Activated CD4-positive, CD25-positive, alpha-beta regulatory T cell treated with anti-CD3 and anti-CD28 coated beads, Interleukin-2, amount 50 U/mL, for 16 hours (primary cell): ENCODE measurements at regions not wholly inside any gene's neighbourhood (a gene's known extent, or its start where the extent isn't known, plus 50 kb on each side); places are given as distances from the start of the nearest gene placed in this dataset.
"Not testable (repeated sequence)": the region's sequence is repeated elsewhere in the genome, so short reads cannot be mapped to it uniquely, and the experiment has no call there.

Experiments used
- DNase-seq: peaks from one replicate; pipeline ENCODE4 v3.0.0-alpha.2; 2020; ENCODE audit warnings: low read depth, low spot score

DNA sequence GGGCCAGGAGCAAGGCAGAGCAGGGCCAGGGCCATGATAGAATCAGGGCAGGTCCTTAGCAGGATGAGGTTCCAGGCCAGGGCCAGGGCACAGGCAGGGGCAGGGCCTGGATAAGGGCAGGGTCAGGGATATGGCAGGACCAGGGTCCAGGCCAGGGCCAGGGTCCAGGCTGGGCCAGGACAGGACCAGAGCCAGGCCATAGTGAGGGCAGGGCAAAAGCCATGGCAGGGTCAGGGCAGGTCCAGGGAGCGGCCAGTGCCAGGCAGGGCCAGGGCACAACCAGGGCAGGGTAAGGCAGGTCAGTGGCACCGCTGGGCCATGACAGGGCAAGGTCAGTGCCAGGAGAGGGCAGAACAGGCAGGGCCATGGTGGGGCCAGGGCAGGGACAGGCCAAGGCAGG is 152.2 kb downstream of the LIPI start:
- no peak for DNase-seq

DNA sequence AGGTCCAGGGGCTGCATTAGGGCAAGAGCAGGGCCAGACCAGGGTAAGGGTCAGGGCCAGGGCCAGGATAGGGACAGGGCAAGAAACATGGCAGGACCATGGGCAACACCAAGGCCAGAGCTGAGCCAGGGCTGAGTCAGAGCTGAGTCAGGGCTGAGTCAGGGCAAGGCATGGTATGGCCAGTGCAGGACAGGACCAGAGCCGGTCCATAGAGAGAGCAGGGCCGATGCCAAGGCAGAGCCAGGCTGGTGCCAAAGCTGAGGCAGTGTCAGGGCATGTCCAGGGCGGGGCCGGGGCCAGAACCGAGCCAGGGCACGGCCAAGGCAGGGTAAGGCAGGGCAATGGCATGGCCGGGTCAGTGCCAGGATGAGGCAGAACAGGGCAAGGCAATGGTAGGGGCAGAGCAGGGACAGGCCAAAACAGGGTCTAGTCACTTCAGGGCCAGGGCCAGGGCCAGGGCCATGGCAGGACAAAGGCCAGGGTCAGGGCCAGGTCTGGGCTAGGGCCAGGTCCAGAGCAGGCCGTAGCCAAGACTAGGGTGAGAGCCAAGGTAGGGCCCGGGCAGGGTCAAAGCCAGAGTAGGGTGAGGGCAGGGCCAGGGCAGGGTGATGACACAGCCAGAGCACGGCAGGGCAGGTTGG is 152.8 kb downstream of the LIPI start:
- not testable (repeated sequence) for DNase-seq

DNA sequence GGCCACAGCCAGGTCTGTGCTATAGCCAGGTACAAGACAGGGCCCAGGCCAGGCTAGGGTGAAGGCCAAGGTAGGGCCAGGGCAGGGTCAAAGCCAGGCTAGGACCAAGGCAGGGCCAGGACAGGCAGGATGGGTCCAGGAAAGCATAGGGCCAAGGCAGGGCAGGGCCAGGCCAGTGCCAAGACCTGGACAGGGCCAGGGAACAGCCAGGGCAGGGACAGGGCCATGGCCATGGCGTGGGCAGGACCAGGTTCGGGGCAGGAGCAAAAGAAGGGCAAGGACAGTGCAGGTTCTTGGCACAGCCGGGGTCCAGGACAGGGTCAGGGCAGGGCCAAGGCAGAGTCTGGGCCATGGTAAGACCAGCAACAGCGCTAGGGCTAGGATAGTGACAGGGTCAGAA is 153.4 kb downstream of the LIPI start:
- no peak for DNase-seq

- no peak for DNase-seq
These were observed 154.0 kb downstream of the LIPI start for GRCh38 chr21:14056771-14057191.

- DNase-seq, result not testable (repeated sequence)
These were observed 154.8 kb downstream of the LIPI start for GRCh38 chr21:14055746-14056515.

DNA sequence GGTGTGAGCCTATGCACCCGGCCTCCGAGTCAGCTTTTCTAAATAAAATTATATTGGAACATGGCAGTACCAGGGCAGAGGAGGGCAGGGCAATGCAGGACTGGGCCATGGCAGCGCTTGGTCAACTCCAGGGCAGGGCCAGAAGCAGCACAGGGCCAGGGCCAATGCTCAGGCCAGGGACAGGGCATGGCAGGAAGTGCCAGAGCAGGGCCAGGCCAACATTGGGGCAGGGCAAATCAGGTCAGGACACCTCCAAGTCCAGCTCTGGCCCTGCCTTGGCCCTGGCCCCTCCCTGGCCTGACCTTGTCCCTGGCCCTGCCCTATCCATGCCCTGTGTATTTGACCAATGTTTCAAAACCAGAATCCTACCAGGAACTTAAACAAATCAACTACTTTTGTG is 156.1 kb downstream of the LIPI start:
- DNase-seq, result no peak

GRCh38 chr21:14050121-14050520 is 160.6 kb downstream of the LIPI start:
- no peak for DNase-seq

DNA sequence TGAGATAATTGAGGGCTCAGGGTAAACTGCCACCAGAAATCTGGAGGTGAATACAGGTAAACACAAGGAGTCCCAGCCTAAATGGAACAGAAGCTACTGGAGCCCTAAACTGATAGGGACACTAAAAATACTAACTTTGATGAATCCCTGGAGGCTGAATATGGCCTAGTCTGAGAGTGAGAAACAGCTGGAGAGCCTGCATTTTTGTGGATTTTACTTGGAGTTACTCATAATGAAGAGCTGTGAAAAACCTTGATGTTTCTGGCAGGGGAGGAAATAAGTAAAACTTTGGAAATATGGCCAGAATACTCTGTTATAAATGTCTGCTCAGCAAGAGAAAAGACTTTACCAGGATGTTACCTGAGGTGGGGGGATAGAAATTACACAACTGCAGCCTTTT is 164.4 kb downstream of the LIPI start:
- no peak for DNase-seq

DNA sequence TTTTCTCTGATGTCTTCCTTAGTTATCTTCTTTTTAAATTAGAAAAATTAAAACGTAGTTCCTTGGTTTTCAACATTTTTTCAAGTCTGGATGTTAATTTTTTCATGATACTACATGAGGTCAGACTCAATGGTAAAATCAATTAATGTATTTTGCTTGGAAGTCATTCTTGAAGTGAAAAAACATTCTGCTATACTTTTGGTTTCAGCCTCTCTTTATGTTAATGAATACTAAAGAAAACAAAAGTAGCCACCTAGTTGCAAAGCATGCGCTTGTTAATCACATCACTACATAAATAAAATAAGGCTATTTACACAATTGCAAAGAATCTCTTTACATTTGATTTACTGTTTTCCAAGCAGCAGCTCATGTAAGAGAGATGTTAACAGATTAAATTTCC is 170.4 kb downstream of the LIPI start:
- no peak for DNase-seq

GRCh38 chr21:14028619-14029018 is 182.1 kb downstream of the LIPI start:
- not testable (repeated sequence) for DNase-seq

DNA sequence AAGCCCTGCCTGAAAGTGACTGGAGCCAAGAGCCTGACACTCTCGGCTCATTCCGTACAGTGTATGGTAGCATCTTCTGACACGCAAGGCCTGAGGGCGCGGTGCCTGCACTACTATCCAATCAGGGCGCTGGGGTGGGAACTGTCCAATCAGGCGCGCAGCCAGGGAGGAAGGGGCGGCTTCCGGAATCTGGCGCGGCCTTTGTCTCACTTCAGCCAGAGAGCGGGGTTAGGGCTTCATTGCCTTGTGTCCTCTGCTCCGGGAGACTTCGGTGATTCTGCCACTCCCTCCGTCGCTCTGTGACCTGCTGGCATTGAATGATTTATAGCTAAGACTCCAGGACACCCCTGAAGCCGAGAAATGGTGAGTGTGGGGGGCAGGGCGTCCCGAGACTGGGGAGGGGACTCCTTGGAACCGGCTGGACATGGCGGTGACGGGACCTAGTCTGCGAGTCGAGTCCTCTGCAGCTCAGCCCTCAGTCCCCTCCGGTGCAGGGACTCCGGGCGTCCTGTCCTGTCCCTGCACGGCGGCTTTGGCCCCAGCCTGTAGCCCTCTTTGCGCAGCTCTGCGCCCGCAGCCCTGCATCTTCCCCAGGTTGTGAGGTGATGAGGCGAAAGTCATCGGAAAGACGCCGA is 183.4 kb downstream of the LIPI start:
- DNase-seq, result peak; percentile 74

DNA sequence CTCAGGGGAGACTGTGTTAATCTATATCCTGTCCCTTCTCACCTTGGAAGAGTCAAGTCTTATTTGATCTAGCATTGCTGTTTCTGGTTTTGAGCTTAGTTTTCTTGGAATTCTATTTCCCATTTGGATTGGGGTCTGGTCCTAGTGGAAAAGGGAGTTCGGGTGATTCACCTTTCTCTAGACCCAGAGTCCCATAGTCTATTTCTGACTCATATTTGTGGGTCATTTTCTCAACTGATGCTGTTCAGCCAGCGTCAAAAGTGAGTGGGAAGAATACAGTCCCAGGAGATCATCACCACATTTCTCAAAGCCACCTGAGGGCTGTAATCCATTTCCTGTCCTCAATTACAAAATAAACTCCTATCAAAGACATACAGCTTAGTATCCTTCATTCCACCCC is 190.6 kb downstream of the LIPI start:
- DNase-seq, result not testable (repeated sequence)

GRCh38 chr21:14015841-14016240 is 194.9 kb downstream of the LIPI start:
- DNase-seq, result not testable (repeated sequence)

DNA sequence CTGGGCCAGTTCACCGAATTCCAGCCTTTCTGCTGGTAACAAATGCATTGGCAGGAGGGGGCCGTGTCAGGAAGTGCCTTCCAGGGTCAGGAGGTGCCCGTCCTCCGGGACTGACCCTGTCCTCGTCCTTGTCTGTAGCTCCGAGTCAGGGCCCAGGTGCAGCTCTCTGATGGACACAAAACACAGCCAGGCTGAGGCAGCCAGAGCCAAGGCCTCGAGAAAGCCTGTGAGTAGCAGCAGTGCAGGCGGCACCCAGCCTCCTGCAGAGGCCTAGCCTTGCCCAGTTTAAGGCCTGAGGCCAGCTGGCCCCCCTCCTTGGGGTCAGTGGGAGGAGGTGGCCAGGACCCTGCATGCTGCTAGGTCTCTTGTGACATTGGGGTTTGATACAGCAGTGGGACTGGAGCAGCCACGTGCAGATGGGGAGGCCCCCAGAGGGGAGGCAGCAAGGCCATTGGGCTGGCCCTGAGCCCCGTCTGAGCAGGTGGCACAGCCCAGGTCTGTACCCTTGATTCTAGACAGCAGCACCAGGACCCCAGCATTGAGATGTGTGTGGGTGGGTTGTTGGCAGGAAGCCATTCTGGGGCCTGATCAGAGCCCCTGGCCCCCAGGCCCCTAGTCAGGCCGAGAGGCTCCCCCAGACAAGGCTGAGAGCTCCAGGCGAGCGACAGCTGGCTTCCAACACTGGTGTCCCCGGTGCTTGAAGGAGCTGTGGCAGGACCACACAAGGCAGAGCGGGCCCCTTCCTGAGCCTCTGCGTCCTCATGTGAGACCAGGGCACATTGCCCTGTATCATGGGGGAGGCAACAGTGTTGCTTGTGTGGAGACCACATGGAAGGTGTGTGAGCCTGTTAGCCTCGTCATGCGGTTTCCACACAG is 196.9 kb downstream of the LIPI start:
- not testable (repeated sequence) for DNase-seq

DNA sequence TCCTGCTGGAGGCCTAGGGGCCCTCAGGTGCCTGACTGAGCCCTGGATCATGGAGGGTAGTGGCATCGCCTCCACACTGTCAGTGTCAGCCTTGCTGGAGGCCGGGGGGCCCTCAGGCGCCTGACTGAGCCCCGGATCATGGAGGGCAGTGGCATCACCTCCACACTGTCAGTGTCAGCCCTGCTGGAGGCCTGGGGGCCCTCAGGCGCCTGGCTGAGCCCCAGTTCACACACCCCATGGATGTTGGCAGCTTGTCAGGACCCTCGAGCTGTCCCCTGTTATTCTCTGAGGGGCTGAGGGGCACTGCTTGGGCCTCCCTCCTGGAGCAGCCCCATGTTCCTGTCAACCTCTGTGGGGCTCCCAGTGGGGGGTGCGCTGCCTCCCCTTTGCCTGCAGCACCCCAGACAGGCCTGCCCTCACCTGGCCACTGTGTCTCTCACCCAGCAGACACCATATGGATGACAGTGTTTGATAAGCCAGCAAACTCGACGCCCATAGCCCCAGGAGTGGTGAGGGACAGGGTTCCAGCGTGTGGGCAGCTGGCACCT is 197.6 kb downstream of the LIPI start:
- no peak for DNase-seq

DNA sequence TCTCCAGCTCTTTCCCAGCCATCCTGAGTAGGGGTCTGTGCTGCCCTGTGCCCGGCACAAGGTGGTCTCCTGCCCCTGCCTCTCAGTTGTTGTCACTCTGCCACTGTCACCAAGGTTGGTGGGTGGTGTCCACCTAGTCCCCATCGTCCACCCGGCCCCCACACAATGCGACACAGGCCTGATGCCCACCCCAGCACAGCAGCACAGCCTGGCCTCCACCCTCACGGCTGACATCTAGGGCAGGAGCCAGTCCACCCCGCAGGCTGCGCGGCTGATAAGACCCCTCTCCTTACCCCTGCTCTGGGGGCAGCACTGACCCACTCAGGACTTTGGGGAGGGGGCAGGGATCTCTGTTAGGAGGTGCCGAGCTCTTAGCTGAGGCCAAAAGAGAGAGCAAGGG is 198.3 kb downstream of the LIPI start:
- DNase-seq, result no peak

DNA sequence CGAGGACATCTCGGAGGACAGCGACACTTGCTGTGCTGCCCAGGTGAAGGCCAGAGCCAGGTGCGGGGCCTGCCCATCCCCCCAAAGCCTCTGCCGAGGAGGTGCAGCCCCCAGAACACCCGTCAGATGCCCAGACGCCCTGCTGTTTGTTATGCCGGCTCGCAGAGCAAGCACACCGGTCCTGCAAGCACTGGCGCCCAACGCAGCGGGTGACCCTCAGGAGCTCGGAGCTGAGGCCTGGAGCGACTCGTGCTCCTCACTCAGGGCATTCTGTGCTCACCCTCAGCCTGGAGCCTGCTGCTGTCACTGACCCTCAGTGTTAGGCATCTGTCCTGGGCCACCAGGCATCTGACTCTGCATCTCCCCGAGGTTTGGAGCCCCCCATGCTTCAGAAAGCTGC is 199.0 kb downstream of the LIPI start:
- not testable (repeated sequence) for DNase-seq

GRCh38 chr21:14011149-14011548 is 199.6 kb downstream of the LIPI start:
- not testable (repeated sequence) for DNase-seq

GRCh38 chr21:14010729-14011128 is 200.0 kb downstream of the LIPI start:
- no peak for DNase-seq

DNA sequence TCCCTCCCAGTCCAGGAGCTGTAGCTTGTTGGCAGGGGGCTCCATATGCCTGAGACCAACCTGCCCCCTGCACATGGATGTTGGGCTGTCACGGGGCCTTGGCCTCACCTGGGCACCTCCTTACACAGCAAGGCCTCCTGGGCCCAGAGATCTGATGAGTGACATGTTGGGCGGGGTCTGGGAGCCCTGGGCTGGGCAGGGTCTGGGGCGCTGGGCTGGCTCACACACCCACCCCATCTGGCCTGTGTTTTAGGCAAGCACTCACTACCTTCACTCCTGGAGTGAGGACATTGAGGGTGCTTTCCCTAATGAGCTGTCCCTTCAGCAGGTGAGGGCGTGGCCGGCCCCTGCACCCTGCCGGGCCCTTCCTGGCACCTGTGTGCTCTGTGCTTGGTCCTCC is 200.8 kb downstream of the LIPI start:
- not testable (repeated sequence) for DNase-seq

DNA sequence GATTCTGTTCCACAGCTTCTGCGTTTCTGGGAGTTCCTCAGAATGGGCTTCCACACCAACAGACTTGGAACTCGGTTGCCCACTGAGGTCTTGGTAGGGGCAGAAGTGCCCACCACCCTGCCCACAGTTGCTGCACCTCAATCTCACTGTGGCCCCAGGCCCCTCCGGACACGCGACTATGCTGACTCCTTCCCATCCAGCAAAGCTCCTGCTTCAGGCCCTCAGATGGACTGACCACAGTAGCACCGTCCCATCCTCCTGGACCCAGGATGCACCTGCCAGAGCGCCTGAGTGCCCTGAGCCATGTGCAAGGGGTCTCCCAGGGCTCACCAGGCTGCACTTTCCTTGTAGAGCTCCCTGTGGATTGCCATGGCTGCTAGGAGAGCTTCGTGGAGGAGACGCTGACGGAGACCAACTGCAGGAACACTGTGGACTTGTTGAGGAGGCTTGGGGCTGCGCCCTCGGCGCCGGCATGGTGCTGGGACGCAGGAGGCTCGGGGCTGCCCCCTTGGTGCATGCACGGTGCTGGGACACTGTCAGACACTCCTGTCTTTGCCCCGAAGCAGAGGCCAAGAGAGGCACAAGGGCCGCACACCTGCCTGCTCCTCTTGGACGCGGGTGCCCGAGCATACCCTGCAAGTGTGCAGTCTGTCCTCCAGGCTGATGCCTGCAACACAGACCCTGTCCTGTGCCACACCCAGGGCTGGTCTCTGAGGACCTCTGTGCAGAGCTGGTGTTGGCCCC is 201.3 kb downstream of the LIPI start:
- DNase-seq, result not testable (repeated sequence)
